ENCODE measurements at regions not wholly inside any gene's neighbourhood (a gene's known extent, or its start where the extent isn't known, plus 50 kb on each side); places are given as distances from the start of the nearest gene placed in this dataset.

DNA sequence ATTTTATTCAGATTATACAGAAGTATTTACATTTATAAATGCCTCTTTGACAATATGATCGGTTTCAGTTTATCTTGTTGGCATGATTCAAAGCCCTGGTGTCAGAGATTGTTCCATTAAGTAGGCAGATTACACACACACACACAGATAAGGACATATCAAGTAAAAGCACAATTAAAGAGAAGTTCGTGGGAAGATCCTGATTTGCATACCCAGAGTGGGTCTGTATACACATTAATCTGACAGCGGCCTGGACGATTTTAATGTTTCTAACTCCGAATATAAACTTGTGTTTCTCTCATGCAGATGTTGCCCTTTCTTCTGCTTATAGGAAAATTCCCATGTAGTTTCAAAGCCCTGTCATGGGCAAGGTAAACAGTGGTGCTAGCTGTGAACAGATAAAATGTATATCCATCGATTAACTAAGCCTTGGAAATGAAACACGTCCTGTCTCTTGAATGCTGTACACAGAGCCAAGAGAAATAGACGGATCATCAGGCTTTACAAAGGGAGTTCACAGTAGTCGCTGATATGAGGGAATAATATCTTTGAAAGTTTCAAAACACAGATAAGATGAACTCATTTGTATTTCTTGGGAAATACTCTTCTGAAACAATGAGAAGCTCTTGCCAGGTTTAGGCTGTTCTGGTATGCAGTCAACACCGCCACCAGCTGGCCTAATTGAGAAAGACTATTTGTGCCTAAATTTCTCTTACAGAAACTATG, 108.2 kb upstream of the GMDS start:
- no peaks in the 10 kb centered on the region for H3K27me3 ChIP-seq (ENCODE audit: control insufficient read depth in 1 of 2, insufficient read depth in 2 of 2, low read length in 2 of 2)
- in situ Hi-C loops (cut with HindIII; ENCODE audit: extremely low pct_ligation_motif_present, low pct_unique_long_range_greater_than_20kb) = loop anchor here (5.0 kb wide), 2 partner anchors 146 to 756 kb away; no protein-coding TSS in a partner anchor
- no peak overlapping the region for H3K27ac ChIP-seq (ENCODE audit: extremely low read length, insufficient read depth, low read length)
- no peaks in the 10 kb centered on the region for H3K79me2 ChIP-seq (ENCODE audit: insufficient read depth, low read length)
- CTCF ChIA-PET (ENCODE audit: low intra/inter-chr PET ratio, low total read pairs) = interaction anchor here (1.2 to 3.7 kb wide), 4 partner anchors 95 to 757 kb away, joined by 5 to 39 read pairs (median 12); no protein-coding TSS in a partner anchor
- H2AFZ ChIP-seq (ENCODE audit: low read length) = no peak overlapping the region
- no peaks in the 10 kb centered on the region for H4K20me1 ChIP-seq (ENCODE audit: insufficient read depth, low read length)
- no peak overlapping the region for H3K9ac ChIP-seq (ENCODE audit: insufficient read depth, low read depth, low read length)
- no peaks in the 10 kb centered on the region; a peak in 1 of 5 replicates for H3K36me3 ChIP-seq (replicated peaks in 1 of 2; ENCODE audit: control insufficient read depth in 1 of 2, insufficient read depth in 2 of 2, low read length in 2 of 2)
- intact Hi-C loops (cut with micrococcal nuclease; ENCODE audit: unreplicated experiment) = loop anchor here (1.0 to 10.0 kb wide), 7 partner anchors 106 to 757 kb away; partner anchors contain the start of gene GMDS
- no peak overlapping the region for H3K4me2 ChIP-seq (ENCODE audit: low read depth, low read length)
- no peaks in the 10 kb centered on the region for H3K9me3 ChIP-seq (ENCODE audit: low read length)
- FAIRE-seq (peak; percentile 78), ATAC-seq (peak; percentile 86), DNase-seq (ENCODE audit: low spot score) (peak; percentile 79)
- POLR2A ChIA-PET = no interaction called here
- peaks cover 13% of the 10 kb centered on the region; the same call in 1 of the 2 replicates for H3K4me1 ChIP-seq (ENCODE audit: insufficient read depth, low read length)
- 69% methylated on average over 10 of the region's 10 CpGs for WGBS (ENCODE audit: low lambda C conversion rate)
- no peak overlapping the region for H3K4me3 ChIP-seq (replicated peaks in 1 of 3; ENCODE audit: insufficient read depth in 1 of 3, low read depth in 2 of 3, low read length in 3 of 3)
- no TSS peak for BruUV-seq (replicated peaks)
- TF ChIP-seq, protein P1, sequence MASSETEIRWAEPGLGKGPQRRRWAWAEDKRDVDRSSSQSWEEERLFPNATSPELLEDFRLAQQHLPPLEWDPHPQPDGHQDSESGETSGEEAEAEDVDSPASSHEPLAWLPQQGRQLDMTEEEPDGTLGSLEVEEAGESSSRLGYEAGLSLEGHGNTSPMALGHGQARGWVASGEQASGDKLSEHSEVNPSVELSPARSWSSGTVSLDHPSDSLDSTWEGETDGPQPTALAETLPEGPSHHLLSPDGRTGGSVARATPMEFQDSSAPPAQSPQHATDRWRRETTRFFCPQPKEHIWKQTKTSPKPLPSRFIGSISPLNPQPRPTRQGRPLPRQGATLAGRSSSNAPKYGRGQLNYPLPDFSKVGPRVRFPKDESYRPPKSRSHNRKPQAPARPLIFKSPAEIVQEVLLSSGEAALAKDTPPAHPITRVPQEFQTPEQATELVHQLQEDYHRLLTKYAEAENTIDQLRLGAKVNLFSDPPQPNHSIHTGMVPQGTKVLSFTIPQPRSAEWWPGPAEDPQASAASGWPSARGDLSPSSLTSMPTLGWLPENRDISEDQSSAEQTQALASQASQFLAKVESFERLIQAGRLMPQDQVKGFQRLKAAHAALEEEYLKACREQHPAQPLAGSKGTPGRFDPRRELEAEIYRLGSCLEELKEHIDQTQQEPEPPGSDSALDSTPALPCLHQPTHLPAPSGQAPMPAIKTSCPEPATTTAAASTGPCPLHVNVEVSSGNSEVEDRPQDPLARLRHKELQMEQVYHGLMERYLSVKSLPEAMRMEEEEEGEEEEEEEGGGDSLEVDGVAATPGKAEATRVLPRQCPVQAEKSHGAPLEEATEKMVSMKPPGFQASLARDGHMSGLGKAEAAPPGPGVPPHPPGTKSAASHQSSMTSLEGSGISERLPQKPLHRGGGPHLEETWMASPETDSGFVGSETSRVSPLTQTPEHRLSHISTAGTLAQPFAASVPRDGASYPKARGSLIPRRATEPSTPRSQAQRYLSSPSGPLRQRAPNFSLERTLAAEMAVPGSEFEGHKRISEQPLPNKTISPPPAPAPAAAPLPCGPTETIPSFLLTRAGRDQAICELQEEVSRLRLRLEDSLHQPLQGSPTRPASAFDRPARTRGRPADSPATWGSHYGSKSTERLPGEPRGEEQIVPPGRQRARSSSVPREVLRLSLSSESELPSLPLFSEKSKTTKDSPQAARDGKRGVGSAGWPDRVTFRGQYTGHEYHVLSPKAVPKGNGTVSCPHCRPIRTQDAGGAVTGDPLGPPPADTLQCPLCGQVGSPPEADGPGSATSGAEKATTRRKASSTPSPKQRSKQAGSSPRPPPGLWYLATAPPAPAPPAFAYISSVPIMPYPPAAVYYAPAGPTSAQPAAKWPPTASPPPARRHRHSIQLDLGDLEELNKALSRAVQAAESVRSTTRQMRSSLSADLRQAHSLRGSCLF (CRISPR knock-in tag; IDR thresholded peaks at IDR 0.05; ENCODE audit: borderline replicate concordance) = no peak
- TF ChIP-seq PAXIP1 (CRISPR knock-in tag; conservative IDR thresholded peaks at IDR 0.05) (no peak), KLF16 (CRISPR knock-in tag; IDR thresholded peaks at IDR 0.05) (peak in 1 of 2 experiments; percentile 50; a peak in 1 of 4 replicates), RAD21 (CRISPR knock-in tag; IDR thresholded peaks at IDR 0.05) (peak; percentile 91), KAT8 (CRISPR knock-in tag; IDR thresholded peaks at IDR 0.05) (0 out of 2 replicates have a peak, but pooled peaks have one; percentile 55), TBX3 (IDR thresholded peaks at IDR 0.05; ENCODE audit: borderline replicate concordance) (no peak), ZNF629 (CRISPR knock-in tag; conservative IDR thresholded peaks at IDR 0.05) (no peak), ZNF367 (CRISPR knock-in tag; IDR thresholded peaks at IDR 0.05; ENCODE audit: borderline replicate concordance) (no peak), YEATS4 (CRISPR knock-in tag; IDR thresholded peaks at IDR 0.05; ENCODE audit: borderline replicate concordance) (no peak), ZGPAT (CRISPR knock-in tag; IDR thresholded peaks at IDR 0.05) (0 out of 2 replicates have a peak, but pooled peaks have one; percentile 31)
- TF ChIP-seq, protein P2, sequence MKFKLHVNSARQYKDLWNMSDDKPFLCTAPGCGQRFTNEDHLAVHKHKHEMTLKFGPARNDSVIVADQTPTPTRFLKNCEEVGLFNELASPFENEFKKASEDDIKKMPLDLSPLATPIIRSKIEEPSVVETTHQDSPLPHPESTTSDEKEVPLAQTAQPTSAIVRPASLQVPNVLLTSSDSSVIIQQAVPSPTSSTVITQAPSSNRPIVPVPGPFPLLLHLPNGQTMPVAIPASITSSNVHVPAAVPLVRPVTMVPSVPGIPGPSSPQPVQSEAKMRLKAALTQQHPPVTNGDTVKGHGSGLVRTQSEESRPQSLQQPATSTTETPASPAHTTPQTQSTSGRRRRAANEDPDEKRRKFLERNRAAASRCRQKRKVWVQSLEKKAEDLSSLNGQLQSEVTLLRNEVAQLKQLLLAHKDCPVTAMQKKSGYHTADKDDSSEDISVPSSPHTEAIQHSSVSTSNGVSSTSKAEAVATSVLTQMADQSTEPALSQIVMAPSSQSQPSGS (CRISPR knock-in tag; IDR thresholded peaks at IDR 0.05) = peak; percentile 17; the same call in 1 of the 2 replicates
